ENCODE measurements at regions not wholly inside any gene's neighbourhood (a gene's known extent, or its start where the extent isn't known, plus 50 kb on each side); places are given as distances from the start of the nearest gene placed in this dataset.

DNA sequence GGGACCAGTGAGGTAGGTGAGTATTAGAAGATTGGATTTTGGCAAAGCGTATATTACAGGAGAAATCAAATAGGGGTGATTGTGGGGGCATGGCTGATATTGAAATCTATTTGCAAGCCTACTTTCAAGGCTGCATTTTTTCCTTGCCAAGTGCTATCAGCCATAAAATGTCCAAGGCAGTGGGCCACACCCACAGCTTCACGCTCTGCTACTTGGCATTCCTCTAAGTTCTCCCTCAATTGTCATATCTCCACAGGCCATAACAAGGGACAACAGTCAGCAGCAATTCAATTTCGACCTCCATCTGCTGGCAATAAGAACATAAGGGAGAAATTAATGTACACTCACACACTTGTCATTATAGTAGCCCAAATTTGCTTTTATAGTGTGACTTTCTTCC is 667.1 kb upstream of the PKN2 start:
- TF ChIP-seq, protein P1, sequence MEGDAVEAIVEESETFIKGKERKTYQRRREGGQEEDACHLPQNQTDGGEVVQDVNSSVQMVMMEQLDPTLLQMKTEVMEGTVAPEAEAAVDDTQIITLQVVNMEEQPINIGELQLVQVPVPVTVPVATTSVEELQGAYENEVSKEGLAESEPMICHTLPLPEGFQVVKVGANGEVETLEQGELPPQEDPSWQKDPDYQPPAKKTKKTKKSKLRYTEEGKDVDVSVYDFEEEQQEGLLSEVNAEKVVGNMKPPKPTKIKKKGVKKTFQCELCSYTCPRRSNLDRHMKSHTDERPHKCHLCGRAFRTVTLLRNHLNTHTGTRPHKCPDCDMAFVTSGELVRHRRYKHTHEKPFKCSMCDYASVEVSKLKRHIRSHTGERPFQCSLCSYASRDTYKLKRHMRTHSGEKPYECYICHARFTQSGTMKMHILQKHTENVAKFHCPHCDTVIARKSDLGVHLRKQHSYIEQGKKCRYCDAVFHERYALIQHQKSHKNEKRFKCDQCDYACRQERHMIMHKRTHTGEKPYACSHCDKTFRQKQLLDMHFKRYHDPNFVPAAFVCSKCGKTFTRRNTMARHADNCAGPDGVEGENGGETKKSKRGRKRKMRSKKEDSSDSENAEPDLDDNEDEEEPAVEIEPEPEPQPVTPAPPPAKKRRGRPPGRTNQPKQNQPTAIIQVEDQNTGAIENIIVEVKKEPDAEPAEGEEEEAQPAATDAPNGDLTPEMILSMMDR (IDR thresholded peaks at IDR 0.05 in 4 of 5, conservative IDR thresholded peaks at IDR 0.05 in 1 of 5), result no peak
- no peak for TF ChIP-seq POLR2A (IDR thresholded peaks at IDR 0.05)

All from gastrocnemius medialis (tissue), 4 donors.